HG02642 (cell line): ENCODE measurements at regions not wholly inside any gene's neighbourhood (a gene's known extent, or its start where the extent isn't known, plus 50 kb on each side); places are given as distances from the start of the nearest gene placed in this dataset.

Source experiments
- ATAC-seq: cut with Tn5 transposase; IDR thresholded peaks from one replicate; pipeline ENCODE4 v1.9.1; 2021; ENCODE audit warnings: mild to moderate bottlenecking; ENCODE audit not compliant: unreplicated experiment, poor library complexity

GRCh38 chr18:43866696-43867095 lies 589.4 kb upstream of the SYT4 start:
- no peak for ATAC-seq

GRCh38 chr18:43868497-43868995 lies 591.3 kb upstream of the SYT4 start:
- no peak for ATAC-seq

- ATAC-seq, result no peak
These were observed 592.2 kb upstream of the SYT4 start for GRCh38 chr18:43869451-43870008.

- ATAC-seq, result no peak
These were observed 593.3 kb upstream of the SYT4 start for GRCh38 chr18:43870626-43871025.

GRCh38 chr18:43875511-43875910 lies 598.2 kb upstream of the SYT4 start:
- ATAC-seq, result no peak

- no peak for ATAC-seq
These were observed 599.0 kb upstream of the SYT4 start for GRCh38 chr18:43876286-43876685.

GRCh38 chr18:43876748-43877147 lies 599.5 kb upstream of the SYT4 start:
- no peak for ATAC-seq

GRCh38 chr18:43877616-43878321 lies 600.5 kb upstream of the SYT4 start:
- ATAC-seq, result no peak

- ATAC-seq, result no peak
These were observed 602.1 kb upstream of the SYT4 start for GRCh38 chr18:43879415-43879814.

- no peak for ATAC-seq
These were observed 605.2 kb upstream of the SYT4 start for GRCh38 chr18:43882358-43883055.

GRCh38 chr18:43883886-43884285 lies 606.6 kb upstream of the SYT4 start:
- ATAC-seq, result no peak

GRCh38 chr18:43886341-43886740 lies 609.1 kb upstream of the SYT4 start:
- no peak for ATAC-seq

- no peak for ATAC-seq
These were observed 610.2 kb upstream of the SYT4 start for GRCh38 chr18:43887491-43887890.

GRCh38 chr18:43888598-43888997 lies 611.3 kb upstream of the SYT4 start:
- no peak for ATAC-seq

- ATAC-seq, result no peak
These were observed 615.8 kb upstream of the SYT4 start for GRCh38 chr18:43893001-43893637.

GRCh38 chr18:43904209-43904837 lies 627.0 kb upstream of the SYT4 start:
- no peak for ATAC-seq

GRCh38 chr18:43914018-43914417 lies 636.7 kb upstream of the SYT4 start:
- ATAC-seq, result no peak

- no peak for ATAC-seq
These were observed 639.7 kb upstream of the SYT4 start for GRCh38 chr18:43916984-43917383.

- no peak for ATAC-seq
These were observed 640.2 kb upstream of the SYT4 start for GRCh38 chr18:43917520-43917919.

GRCh38 chr18:43919551-43919950 lies 642.3 kb upstream of the SYT4 start:
- no peak for ATAC-seq

GRCh38 chr18:43931439-43931838 lies 654.1 kb upstream of the SYT4 start:
- no peak for ATAC-seq
